ENCODE measurements at regions not wholly inside any gene's neighbourhood (a gene's known extent, or its start where the extent isn't known, plus 50 kb on each side); places are given as distances from the start of the nearest gene placed in this dataset.

- Histone ChIP-seq H3K4me1 (ENCODE audit: control insufficient read depth, insufficient read depth, low read length) (no peaks in the 10 kb centered on the region), H3K27me3 (ENCODE audit: control insufficient read depth, insufficient read depth, low read length) (no peaks in the 10 kb centered on the region), H3K9me3 (ENCODE audit: control insufficient read depth, insufficient read depth, low read depth, low read length) (no peaks in the 10 kb centered on the region), H3K27ac (ENCODE audit: low read length) (no peak overlapping the region), H3K36me3 (ENCODE audit: control insufficient read depth, insufficient read depth, low read length) (no peaks in the 10 kb centered on the region), H3K4me3 (ENCODE audit: low read depth in 2 of 2, low read length in 2 of 2) (no peak overlapping the region)
- DNase-seq (ENCODE audit: low read depth, low spot score) (no peak), ATAC-seq (no peak)
- intact Hi-C loops (cut with micrococcal nuclease; ENCODE audit: unreplicated experiment) (loop anchor here (10.0 kb wide), 1 partner anchor 171 kb away; the partner anchor contains the start of gene IRX3), in situ Hi-C loops (cut with HindIII; ENCODE audit: low pct_unique_long_range_greater_than_20kb, low sequenced_read_pairs) (no loop called here)
- ChIA-PET CTCF (no interaction called here), POLR2A (no interaction called here)
- BruUV-seq (replicated peaks) = no TSS peak
- no peak for TF ChIP-seq REST (IDR thresholded peaks at IDR 0.05; ENCODE audit: insufficient read depth in 1 of 2, low read depth in 2 of 2, low read length in 1 of 2)
- TF ChIP-seq SIN3A (IDR thresholded peaks at IDR 0.05; ENCODE audit: borderline replicate concordance, insufficient read depth, low read depth, low read length) = no peak
- no peak for TF ChIP-seq CTCF (IDR thresholded peaks at IDR 0.05)
- no peak for TF ChIP-seq POLR2AphosphoS5 (IDR thresholded peaks at IDR 0.05; ENCODE audit: low read depth, low read length)
- TF ChIP-seq TCF7L2 (IDR thresholded peaks at IDR 0.05; ENCODE audit: low read depth, low read length) = no peak
These were observed 169.7 kb upstream of the IRX3 start for GRCh38 chr16:54456291-54456690.

DNA sequence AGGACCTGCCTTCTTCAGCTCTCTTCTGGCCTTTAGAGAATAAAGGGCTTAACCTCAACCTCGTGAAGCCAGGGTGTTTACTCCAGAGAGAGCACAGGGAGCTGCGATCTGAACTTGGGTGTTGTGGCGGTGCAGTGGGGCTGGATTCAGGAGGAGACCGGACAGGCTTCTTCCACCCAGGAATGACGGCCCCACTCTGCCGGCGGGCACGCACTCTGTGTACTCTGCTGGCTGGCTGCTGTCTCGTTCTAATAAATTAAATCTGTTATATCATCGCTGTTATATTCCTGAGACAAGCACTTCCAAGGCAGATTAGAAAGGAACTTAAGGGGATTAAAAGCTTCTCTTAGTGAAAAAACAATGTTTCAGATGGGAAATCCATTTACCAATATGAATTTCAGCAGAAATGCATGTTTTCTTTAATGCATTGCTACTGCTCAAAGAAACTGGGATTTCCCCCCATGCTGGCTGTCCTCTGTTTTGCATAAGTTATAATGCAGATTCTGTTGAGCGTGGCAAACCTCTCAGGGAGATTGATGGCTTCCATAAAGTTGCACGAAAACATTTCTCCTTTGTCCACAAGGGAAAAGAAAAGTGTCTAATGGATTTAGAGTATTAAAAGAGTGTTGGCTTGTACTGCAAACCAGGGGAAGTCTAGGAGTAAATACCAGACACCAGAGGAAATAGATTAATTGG, 168.6 kb upstream of the IRX3 start:
- in situ Hi-C loops (cut with HindIII; ENCODE audit: low pct_unique_long_range_greater_than_20kb, low sequenced_read_pairs) = no loop called here
- ChIA-PET CTCF (no interaction called here), POLR2A (no interaction called here)
- ATAC-seq = no peak
- TF ChIP-seq POLR2AphosphoS5 (IDR thresholded peaks at IDR 0.05; ENCODE audit: low read depth, low read length) = no peak
- TF ChIP-seq CTCF (IDR thresholded peaks at IDR 0.05) = no peak
- TF ChIP-seq REST (IDR thresholded peaks at IDR 0.05; ENCODE audit: insufficient read depth in 1 of 2, low read depth in 2 of 2, low read length in 1 of 2) = no peak
- TF ChIP-seq TCF7L2 (IDR thresholded peaks at IDR 0.05; ENCODE audit: low read depth, low read length) = no peak
- TF ChIP-seq SIN3A (IDR thresholded peaks at IDR 0.05; ENCODE audit: borderline replicate concordance, insufficient read depth, low read depth, low read length) = no peak
- Histone ChIP-seq H3K4me3 (ENCODE audit: low read depth in 2 of 2, low read length in 2 of 2) (no peak overlapping the region), H3K27ac (ENCODE audit: low read length) (no peak overlapping the region), H3K36me3 (ENCODE audit: control insufficient read depth, insufficient read depth, low read length) (no peaks in the 10 kb centered on the region), H3K9me3 (ENCODE audit: control insufficient read depth, insufficient read depth, low read depth, low read length) (no peaks in the 10 kb centered on the region), H3K27me3 (ENCODE audit: control insufficient read depth, insufficient read depth, low read length) (no peaks in the 10 kb centered on the region), H3K4me1 (ENCODE audit: control insufficient read depth, insufficient read depth, low read length) (no peaks in the 10 kb centered on the region)
- BruUV-seq (replicated peaks) = no TSS peak
- intact Hi-C loops (cut with micrococcal nuclease; ENCODE audit: unreplicated experiment) = loop anchor here (10.0 kb wide), 1 partner anchor 170 kb away; the partner anchor contains the start of gene IRX3
- DNase-seq (ENCODE audit: low read depth, low spot score) = no peak
